ENCODE measurements at regions not wholly inside any gene's neighbourhood (a gene's known extent, or its start where the extent isn't known, plus 50 kb on each side); places are given as distances from the start of the nearest gene placed in this dataset.

GRCh38 chr10:1920127-1920526, 182.8 kb upstream of the ADARB2 start:
- DNase-seq = no peak

- DNase-seq = no peak
Observed at GRCh38 chr10:1911771-1912170, 174.4 kb upstream of the ADARB2 start.

- DNase-seq = no peak
Observed at GRCh38 chr10:1903982-1904381, 166.7 kb upstream of the ADARB2 start.

GRCh38 chr10:1896153-1896552, 158.8 kb upstream of the ADARB2 start:
- no peak for DNase-seq

- DNase-seq = no peak
Observed at GRCh38 chr10:1895691-1896090, 158.4 kb upstream of the ADARB2 start.

GRCh38 chr10:1894912-1895311, 157.6 kb upstream of the ADARB2 start:
- DNase-seq = no peak

- DNase-seq = no peak
Observed at GRCh38 chr10:1893941-1894340, 156.6 kb upstream of the ADARB2 start.

GRCh38 chr10:1886039-1886438, 148.7 kb upstream of the ADARB2 start:
- DNase-seq = no peak

GRCh38 chr10:1882728-1883127, 145.4 kb upstream of the ADARB2 start:
- DNase-seq = no peak

GRCh38 chr10:1882180-1882579, 144.9 kb upstream of the ADARB2 start:
- no peak for DNase-seq

- DNase-seq = no peak
Observed at GRCh38 chr10:1881636-1882035, 144.3 kb upstream of the ADARB2 start.

- no peak for DNase-seq
Observed at GRCh38 chr10:1874533-1874932, 137.2 kb upstream of the ADARB2 start.

GRCh38 chr10:1873661-1874315, 136.5 kb upstream of the ADARB2 start:
- no peak for DNase-seq

- DNase-seq = no peak
Observed at GRCh38 chr10:1872151-1872726, 134.9 kb upstream of the ADARB2 start.

- no peak for DNase-seq
Observed at GRCh38 chr10:1870491-1870890, 133.2 kb upstream of the ADARB2 start.

- DNase-seq = no peak
Observed at GRCh38 chr10:1869861-1870260, 132.5 kb upstream of the ADARB2 start.

GRCh38 chr10:1860351-1860750, 123.0 kb upstream of the ADARB2 start:
- DNase-seq = no peak

- DNase-seq = no peak
Observed at GRCh38 chr10:1858547-1858946, 121.2 kb upstream of the ADARB2 start.

GRCh38 chr10:1858048-1858447, 120.7 kb upstream of the ADARB2 start:
- DNase-seq = no peak

- DNase-seq = no peak
Observed at GRCh38 chr10:1855911-1856310, 118.6 kb upstream of the ADARB2 start.

- DNase-seq = no peak
Observed at GRCh38 chr10:1854271-1854670, 116.9 kb upstream of the ADARB2 start.

- DNase-seq = no peak
Observed at GRCh38 chr10:1853801-1854200, 116.5 kb upstream of the ADARB2 start.

- DNase-seq = no peak
Observed at GRCh38 chr10:1852841-1853240, 115.5 kb upstream of the ADARB2 start.

- DNase-seq = no peak
Observed at GRCh38 chr10:1851762-1852161, 114.4 kb upstream of the ADARB2 start.

GRCh38 chr10:1850971-1851527, 113.7 kb upstream of the ADARB2 start:
- no peak for DNase-seq

Measured in DMS 273 treated with DMSO at 0.1 percent for 48 hours (cell line).